Osteocyte (in vitro differentiated cells): ENCODE measurements at regions not wholly inside any gene's neighbourhood (a gene's known extent, or its start where the extent isn't known, plus 50 kb on each side); places are given as distances from the start of the nearest gene placed in this dataset.

Experiments
- DNase-seq: peaks from one replicate; pipeline ENCODE4 v3.0.0; 2021; ENCODE audit warnings: mixed read lengths; ENCODE audit not compliant: unreplicated experiment; ENCODE audit errors: extremely low spot score
- H3K27ac Mint-ChIP-seq: one replicate; pipeline ENCODE4 v1.8.0; 2021; ENCODE audit warnings: mild to moderate bottlenecking, mixed read lengths; ENCODE audit not compliant: unreplicated experiment
- H3K27me3 Mint-ChIP-seq: one replicate; pipeline ENCODE4 v1.8.0; 2021; ENCODE audit warnings: mixed read lengths; ENCODE audit not compliant: unreplicated experiment
- H3K36me3 Mint-ChIP-seq: one replicate; pipeline ENCODE4 v1.8.0; 2021; ENCODE audit warnings: mixed read lengths; ENCODE audit not compliant: unreplicated experiment
- H3K4me1 Mint-ChIP-seq: one replicate; pipeline ENCODE4 v1.8.0; 2021; ENCODE audit warnings: mixed read lengths; ENCODE audit not compliant: unreplicated experiment
- H3K4me3 Mint-ChIP-seq: one replicate; pipeline ENCODE4 v1.8.0; 2021; ENCODE audit warnings: mild to moderate bottlenecking, moderate library complexity, mixed read lengths; ENCODE audit not compliant: unreplicated experiment
- H3K9me3 Mint-ChIP-seq: one replicate; pipeline ENCODE4 v1.8.0; 2021; ENCODE audit warnings: mixed read lengths; ENCODE audit not compliant: unreplicated experiment
- TF ChIP-seq, protein P1 (sequence below): fragments of 200-600 bp; sonication (generic); IDR thresholded peaks from 2 replicates; pipeline ENCODE4 v1.5.0; 2021; ENCODE audit warnings: antibody characterized with exemption, mild to moderate bottlenecking, moderate library complexity

DNA sequence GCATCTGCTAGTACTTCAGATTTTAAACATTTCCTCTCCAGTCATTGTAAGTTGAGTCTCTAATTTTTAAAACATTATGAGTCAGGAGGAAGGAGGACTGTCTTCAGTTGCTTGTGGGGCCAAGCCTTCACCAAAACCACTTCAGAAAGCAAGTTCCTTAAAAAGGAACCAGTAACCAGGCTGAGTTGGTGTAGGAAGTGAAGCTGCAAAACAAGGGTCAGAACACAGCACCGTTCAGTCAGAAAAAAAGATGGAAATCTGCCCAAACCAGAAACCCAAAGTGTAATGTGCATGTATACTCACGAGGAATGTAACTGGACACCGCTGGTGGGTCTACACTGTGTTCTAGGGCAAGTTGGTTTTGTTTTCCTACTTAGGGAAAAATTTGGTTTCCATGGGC is 402.1 kb downstream of the SETD4 start:
- no peak overlapping the region for H3K4me3 Mint-ChIP-seq
- H3K9me3 Mint-ChIP-seq: peaks cover 6% of the 10 kb centered on the region
- peaks cover 13% of the 10 kb centered on the region for H3K4me1 Mint-ChIP-seq
- H3K27me3 Mint-ChIP-seq: peaks cover 15% of the 10 kb centered on the region
- H3K27ac Mint-ChIP-seq: peak overlapping the region; percentile 69
- H3K36me3 Mint-ChIP-seq: no peaks in the 10 kb centered on the region
- TF ChIP-seq, protein P1, sequence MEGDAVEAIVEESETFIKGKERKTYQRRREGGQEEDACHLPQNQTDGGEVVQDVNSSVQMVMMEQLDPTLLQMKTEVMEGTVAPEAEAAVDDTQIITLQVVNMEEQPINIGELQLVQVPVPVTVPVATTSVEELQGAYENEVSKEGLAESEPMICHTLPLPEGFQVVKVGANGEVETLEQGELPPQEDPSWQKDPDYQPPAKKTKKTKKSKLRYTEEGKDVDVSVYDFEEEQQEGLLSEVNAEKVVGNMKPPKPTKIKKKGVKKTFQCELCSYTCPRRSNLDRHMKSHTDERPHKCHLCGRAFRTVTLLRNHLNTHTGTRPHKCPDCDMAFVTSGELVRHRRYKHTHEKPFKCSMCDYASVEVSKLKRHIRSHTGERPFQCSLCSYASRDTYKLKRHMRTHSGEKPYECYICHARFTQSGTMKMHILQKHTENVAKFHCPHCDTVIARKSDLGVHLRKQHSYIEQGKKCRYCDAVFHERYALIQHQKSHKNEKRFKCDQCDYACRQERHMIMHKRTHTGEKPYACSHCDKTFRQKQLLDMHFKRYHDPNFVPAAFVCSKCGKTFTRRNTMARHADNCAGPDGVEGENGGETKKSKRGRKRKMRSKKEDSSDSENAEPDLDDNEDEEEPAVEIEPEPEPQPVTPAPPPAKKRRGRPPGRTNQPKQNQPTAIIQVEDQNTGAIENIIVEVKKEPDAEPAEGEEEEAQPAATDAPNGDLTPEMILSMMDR: no peak
- no peak for DNase-seq

DNA sequence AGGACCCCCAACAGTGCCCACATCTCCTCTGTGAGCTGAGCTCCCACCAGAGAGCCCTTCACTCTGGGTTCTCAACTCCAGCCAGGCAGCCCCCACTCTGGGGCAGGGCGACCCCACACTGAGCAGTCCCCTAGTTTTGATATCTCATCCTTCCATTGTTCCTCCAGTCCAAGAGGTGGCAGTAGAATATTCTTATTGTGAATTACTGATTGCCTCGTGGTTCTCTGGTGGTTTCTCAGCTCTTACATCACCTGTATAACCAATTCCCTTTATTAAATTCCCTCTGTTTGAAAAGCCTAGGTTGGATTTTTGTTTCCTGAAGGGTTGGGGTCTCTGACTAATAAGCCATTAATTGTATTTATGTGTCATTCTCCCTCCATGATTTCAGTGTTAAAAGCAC is 407.5 kb downstream of the SETD4 start:
- H3K9me3 Mint-ChIP-seq: peaks cover 6% of the 10 kb centered on the region
- no peak for DNase-seq
- H3K27me3 Mint-ChIP-seq: peaks cover 10% of the 10 kb centered on the region
- H3K4me3 Mint-ChIP-seq: no peak overlapping the region
- H3K4me1 Mint-ChIP-seq: peaks cover 2% of the 10 kb centered on the region
- H3K36me3 Mint-ChIP-seq: no peaks in the 10 kb centered on the region
- TF ChIP-seq, protein P1: no peak
- H3K27ac Mint-ChIP-seq: no peak overlapping the region

DNA sequence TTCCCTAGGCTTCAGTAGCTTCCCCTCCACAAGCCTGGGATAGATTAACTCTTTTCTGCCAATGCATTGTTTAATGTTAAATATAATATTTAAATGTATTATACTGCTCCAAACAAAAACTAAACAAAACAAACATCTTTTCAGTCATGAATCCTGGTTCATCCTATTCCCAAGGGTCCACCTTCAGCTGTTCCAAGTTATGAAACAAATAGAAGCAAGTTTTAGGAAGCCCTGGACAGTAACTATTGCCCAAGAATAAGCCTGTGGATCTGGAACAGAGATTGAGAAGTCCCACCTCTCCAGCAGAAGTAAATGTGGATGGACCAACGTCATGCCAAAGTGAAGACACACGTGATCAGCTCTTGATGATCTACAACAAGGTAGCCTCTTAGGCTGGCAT is 408.1 kb downstream of the SETD4 start:
- no peak for DNase-seq
- Mint-ChIP-seq H3K4me3 (no peak overlapping the region), H3K27me3 (peaks cover 10% of the 10 kb centered on the region), H3K9me3 (peaks cover 6% of the 10 kb centered on the region), H3K4me1 (no peaks in the 10 kb centered on the region), H3K27ac (no peak overlapping the region), H3K36me3 (no peaks in the 10 kb centered on the region)
- TF ChIP-seq, protein P1: no peak

DNA sequence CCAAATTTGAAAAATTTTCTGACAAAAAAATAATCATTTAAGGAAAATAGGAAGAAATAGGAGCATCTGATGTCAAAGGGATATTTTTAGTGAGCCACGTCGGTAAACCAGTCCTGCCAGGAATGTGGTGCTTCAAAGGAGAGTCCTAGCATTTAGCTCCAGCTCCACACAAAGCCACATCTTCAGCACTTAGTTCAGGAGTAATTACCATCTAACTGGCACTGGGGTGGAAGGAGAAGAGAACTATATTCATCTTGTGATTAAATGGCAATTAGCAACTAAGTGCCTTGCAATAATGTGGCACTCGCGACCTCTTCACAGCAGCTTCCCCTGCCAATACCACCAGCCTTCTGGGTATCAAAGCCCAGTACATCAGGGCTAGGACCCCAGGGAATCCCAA is 409.1 kb downstream of the SETD4 start:
- Mint-ChIP-seq H3K4me3 (no peak overlapping the region), H3K9me3 (no peaks in the 10 kb centered on the region), H3K4me1 (peaks cover 2% of the 10 kb centered on the region), H3K27ac (no peak overlapping the region), H3K27me3 (peaks cover 10% of the 10 kb centered on the region), H3K36me3 (no peaks in the 10 kb centered on the region)
- no peak for DNase-seq
- TF ChIP-seq, protein P1: no peak

DNA sequence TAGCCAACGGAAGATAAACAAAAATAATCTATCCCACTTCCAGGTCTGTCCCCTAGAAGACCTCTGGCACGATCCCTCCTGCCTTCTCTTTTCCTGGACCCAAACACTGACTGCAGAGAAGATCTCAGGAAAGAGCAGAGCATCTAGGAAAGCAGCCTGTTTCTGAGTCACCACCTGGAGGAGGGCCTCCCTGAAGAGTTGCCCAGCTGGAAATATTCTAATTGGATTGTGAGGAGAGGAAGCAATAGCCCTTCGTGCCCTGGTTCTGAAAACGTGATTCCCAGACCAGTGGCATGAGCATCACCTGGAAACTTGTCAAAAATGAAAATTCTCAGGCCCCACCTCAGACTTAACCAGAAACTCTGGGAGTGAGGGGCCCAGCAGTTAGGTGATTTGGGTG is 411.1 kb downstream of the SETD4 start:
- TF ChIP-seq, protein P1: no peak
- H3K27me3 Mint-ChIP-seq: peaks cover 10% of the 10 kb centered on the region
- no peaks in the 10 kb centered on the region for H3K9me3 Mint-ChIP-seq
- H3K36me3 Mint-ChIP-seq: no peaks in the 10 kb centered on the region
- no peak overlapping the region for H3K27ac Mint-ChIP-seq
- H3K4me1 Mint-ChIP-seq: peaks cover 2% of the 10 kb centered on the region
- no peak for DNase-seq
- H3K4me3 Mint-ChIP-seq: no peak overlapping the region
